ENCODE measurements at regions not wholly inside any gene's neighbourhood (a gene's known extent, or its start where the extent isn't known, plus 50 kb on each side); places are given as distances from the start of the nearest gene placed in this dataset.

DNA sequence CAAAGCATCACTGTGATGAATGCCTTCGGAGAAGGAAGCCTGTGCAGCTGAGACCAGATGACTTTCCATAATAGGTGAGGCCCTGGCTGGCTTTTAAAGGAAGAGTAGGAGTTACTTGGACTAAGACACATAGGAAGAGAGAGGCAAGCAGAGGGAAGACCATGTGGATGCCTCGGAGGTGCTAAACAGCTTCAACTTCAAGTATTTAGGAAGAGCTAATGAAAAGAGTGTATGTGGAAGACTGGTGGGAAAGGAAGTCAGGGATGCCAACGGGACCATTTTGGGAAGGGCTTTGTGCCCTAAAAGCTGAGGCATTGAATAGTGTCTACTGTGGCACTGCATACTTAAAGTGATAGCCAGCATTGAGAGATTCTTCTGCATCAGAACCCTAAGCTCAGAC lies 69.3 kb upstream of the OPCML start:
- Histone ChIP-seq H3K27ac (replicated peaks in 1 of 4) (no peak overlapping the region), H3K27me3 (peaks cover 0 to 12% (median 0%) of the 10 kb centered on the region in 4 donors), H3K4me1 (no peaks in the 10 kb centered on the region), H3K36me3 (no peaks in the 10 kb centered on the region), H3K4me3 (no peak overlapping the region), H3K9me3 (no peaks in the 10 kb centered on the region)
- intact Hi-C loops (cut with DNase I) = no loop called here
- DNase-seq (ENCODE audit: extremely low spot score) = peak; percentile 84
- no peak for TF ChIP-seq POLR2A (IDR thresholded peaks at IDR 0.05; ENCODE audit: low read depth)
- TF ChIP-seq POLR2AphosphoS5 (IDR thresholded peaks at IDR 0.05) = no peak
- TF ChIP-seq, protein P1, sequence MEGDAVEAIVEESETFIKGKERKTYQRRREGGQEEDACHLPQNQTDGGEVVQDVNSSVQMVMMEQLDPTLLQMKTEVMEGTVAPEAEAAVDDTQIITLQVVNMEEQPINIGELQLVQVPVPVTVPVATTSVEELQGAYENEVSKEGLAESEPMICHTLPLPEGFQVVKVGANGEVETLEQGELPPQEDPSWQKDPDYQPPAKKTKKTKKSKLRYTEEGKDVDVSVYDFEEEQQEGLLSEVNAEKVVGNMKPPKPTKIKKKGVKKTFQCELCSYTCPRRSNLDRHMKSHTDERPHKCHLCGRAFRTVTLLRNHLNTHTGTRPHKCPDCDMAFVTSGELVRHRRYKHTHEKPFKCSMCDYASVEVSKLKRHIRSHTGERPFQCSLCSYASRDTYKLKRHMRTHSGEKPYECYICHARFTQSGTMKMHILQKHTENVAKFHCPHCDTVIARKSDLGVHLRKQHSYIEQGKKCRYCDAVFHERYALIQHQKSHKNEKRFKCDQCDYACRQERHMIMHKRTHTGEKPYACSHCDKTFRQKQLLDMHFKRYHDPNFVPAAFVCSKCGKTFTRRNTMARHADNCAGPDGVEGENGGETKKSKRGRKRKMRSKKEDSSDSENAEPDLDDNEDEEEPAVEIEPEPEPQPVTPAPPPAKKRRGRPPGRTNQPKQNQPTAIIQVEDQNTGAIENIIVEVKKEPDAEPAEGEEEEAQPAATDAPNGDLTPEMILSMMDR (IDR thresholded peaks at IDR 0.05) = no peak
- no peak for TF ChIP-seq EP300 (IDR thresholded peaks at IDR 0.05)
- 72% methylated on average over 3 of the region's 3 CpGs for WGBS

DNA sequence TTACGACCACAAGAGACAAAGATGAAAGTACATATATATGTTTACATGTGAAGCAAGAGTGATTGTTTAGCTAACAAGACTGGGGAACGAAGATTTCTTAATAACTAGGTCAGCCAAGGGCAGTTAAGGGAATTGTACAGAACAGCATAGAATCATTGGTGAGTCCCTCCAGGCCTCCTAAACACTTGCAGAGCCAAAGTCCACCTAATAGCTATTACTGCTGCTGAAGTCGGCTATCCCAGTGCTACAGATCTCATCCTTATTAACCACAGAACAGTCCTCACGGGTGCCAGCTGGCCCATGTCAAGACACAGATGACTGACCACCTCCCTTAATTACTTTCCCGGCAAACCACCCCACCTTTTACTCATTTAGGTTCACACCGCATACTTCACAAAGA lies 68.5 kb upstream of the OPCML start:
- H3K4me1 ChIP-seq = no peaks in the 10 kb centered on the region
- H3K4me3 ChIP-seq = no peak overlapping the region
- H3K9me3 ChIP-seq = no peaks in the 10 kb centered on the region
- WGBS = 37% methylated on average over 6 of the region's 6 CpGs
- no peaks in the 10 kb centered on the region for H3K36me3 ChIP-seq
- peak; percentile 86 for DNase-seq (ENCODE audit: extremely low spot score)
- intact Hi-C loops (cut with DNase I) = no loop called here
- no peak overlapping the region for H3K27ac ChIP-seq (replicated peaks in 1 of 4)
- peaks cover 0 to 16% (median 0%) of the 10 kb centered on the region in 4 donors for H3K27me3 ChIP-seq
- TF ChIP-seq, protein P1 (IDR thresholded peaks at IDR 0.05) = no peak
- TF ChIP-seq POLR2AphosphoS5 (IDR thresholded peaks at IDR 0.05) (no peak), EP300 (IDR thresholded peaks at IDR 0.05) (no peak), POLR2A (IDR thresholded peaks at IDR 0.05; ENCODE audit: low read depth) (no peak)

DNA sequence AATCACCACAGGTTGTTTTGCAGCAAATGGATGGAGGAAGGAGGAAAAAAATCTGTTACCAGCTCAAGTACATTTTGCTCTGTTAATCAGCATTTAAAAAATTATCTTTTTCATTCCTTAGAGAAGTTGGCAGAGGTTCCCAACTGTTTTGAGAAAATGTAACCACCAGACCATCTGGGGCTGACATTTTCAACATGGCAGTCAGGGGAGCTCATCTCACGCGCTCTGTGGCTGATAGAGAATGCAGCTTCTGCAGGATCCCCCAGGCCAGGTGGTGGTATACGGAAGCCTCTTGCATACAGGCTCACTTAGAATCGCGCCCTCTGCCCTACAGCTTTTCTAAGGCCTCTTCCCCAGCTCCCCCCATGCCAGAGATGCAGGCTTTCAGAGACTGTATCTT lies 68.0 kb upstream of the OPCML start:
- Histone ChIP-seq H3K9me3 (no peaks in the 10 kb centered on the region), H3K27ac (replicated peaks in 1 of 4) (no peak overlapping the region), H3K4me3 (no peak overlapping the region), H3K27me3 (peaks cover 0 to 16% (median 0%) of the 10 kb centered on the region in 4 donors), H3K4me1 (no peaks in the 10 kb centered on the region), H3K36me3 (no peaks in the 10 kb centered on the region)
- intact Hi-C loops (cut with DNase I) = no loop called here
- TF ChIP-seq EP300 (IDR thresholded peaks at IDR 0.05) (no peak), POLR2A (IDR thresholded peaks at IDR 0.05; ENCODE audit: low read depth) (no peak), POLR2AphosphoS5 (IDR thresholded peaks at IDR 0.05) (no peak)
- TF ChIP-seq, protein P1 (IDR thresholded peaks at IDR 0.05) = no peak
- DNase-seq (ENCODE audit: extremely low spot score) = peak; percentile 74
- WGBS = 81% methylated on average over 5 of the region's 5 CpGs

DNA sequence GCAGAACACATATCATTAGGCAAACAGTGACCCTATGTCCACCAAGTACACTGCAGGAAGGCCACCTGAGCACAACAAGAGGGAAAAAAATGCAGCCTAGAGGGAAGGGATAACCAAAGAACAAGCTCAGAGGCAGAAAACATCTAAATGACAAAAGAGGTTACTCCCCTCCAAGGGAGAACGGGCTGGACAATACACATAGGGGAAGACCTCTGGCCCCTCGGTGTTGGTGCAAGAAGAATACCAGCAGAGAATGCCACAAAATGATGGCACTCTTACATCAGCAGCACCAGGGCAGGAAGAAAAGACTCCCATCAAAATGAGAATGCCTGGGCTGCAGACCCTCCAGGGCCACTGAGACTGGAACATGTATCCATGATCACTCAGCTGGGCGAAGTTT lies 66.6 kb upstream of the OPCML start:
- no peaks in the 10 kb centered on the region for H3K36me3 ChIP-seq
- 57% methylated on average over 3 of the region's 3 CpGs for WGBS
- H3K4me1 ChIP-seq = no peaks in the 10 kb centered on the region
- DNase-seq (ENCODE audit: extremely low spot score) = peak; percentile 70
- intact Hi-C loops (cut with DNase I) = no loop called here
- TF ChIP-seq EP300 (IDR thresholded peaks at IDR 0.05) (no peak), POLR2AphosphoS5 (IDR thresholded peaks at IDR 0.05) (no peak), POLR2A (IDR thresholded peaks at IDR 0.05; ENCODE audit: low read depth) (no peak)
- TF ChIP-seq, protein P1 (IDR thresholded peaks at IDR 0.05) = no peak
- peaks cover 0 to 16% (median 0%) of the 10 kb centered on the region in 4 donors for H3K27me3 ChIP-seq
- H3K9me3 ChIP-seq = no peaks in the 10 kb centered on the region
- H3K27ac ChIP-seq (replicated peaks in 1 of 4) = no peak overlapping the region
- no peak overlapping the region for H3K4me3 ChIP-seq

DNA sequence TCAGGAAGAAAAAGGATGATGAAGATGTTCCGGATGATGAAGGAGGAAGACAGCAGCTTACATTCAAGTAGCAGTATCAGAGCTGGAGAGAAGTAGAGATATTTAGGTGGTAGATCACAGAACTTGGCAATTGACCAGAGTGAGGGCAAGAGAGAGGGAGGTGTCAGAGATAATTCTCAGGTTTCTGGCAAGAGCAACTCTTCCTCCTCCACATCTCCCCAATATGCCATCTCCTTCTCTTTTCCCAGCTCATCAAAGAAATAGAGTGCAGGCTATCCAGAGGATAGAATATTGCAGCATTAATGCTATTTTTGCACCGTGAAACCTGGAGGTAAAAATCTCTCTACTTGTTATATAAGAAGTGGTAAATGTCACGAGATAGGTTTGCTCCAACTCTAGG lies 64.9 kb upstream of the OPCML start:
- Histone ChIP-seq H3K27ac (replicated peaks in 1 of 4) (no peak overlapping the region), H3K4me3 (no peak overlapping the region), H3K9me3 (no peaks in the 10 kb centered on the region), H3K27me3 (peaks cover 0 to 4% (median 0%) of the 10 kb centered on the region in 4 donors), H3K4me1 (no peaks in the 10 kb centered on the region), H3K36me3 (no peaks in the 10 kb centered on the region)
- intact Hi-C loops (cut with DNase I) = no loop called here
- 73% methylated on average over 3 of the region's 3 CpGs for WGBS
- DNase-seq (ENCODE audit: extremely low spot score) = peak; percentile 34
- TF ChIP-seq EP300 (IDR thresholded peaks at IDR 0.05) (no peak), POLR2A (IDR thresholded peaks at IDR 0.05; ENCODE audit: low read depth) (no peak), POLR2AphosphoS5 (IDR thresholded peaks at IDR 0.05) (no peak)
- TF ChIP-seq, protein P1 (IDR thresholded peaks at IDR 0.05) = no peak

Measured in esophagus muscularis mucosa (tissue), 4 donors.